A673 (cell line): ENCODE measurements at regions not wholly inside any gene's neighbourhood (a gene's known extent, or its start where the extent isn't known, plus 50 kb on each side); places are given as distances from the start of the nearest gene placed in this dataset.

Experiments
- BruUV-seq: library from RNA; stranded (reverse); fragments of 400-500 nt; replicated peaks from 2 replicates; lab custom pipeline; 2021; lab: Mats Ljungman, UMichigan
- CTCF ChIA-PET: fragments of 300-600 bp; sonication (Branson Sonifier 250); formaldehyde crosslinking; loops from one replicate; lab custom pipeline; 2022; ENCODE audit warnings: antibody characterized with exemption; lab: Charles Lee
- POLR2A ChIA-PET: fragments of 300-600 bp; sonication (Branson Sonifier 250); formaldehyde crosslinking; loops from one replicate; lab custom pipeline; 2022; ENCODE audit warnings: antibody characterized with exemption; ENCODE audit not compliant: low non-redundant PET; lab: Charles Lee
- DNase-seq: peaks from one replicate; pipeline ENCODE4 v3.0.0-alpha.2; 2015; ENCODE audit warnings: low spot score
- H3K27ac ChIP-seq: fragments of 200-600 bp; sonication (generic); 2 replicates; pipeline ENCODE4 v1.5.1; 2016; ENCODE audit warnings: mixed run types, low read depth, mild to moderate bottlenecking, mixed read lengths, antibody characterized with exemption, low read length; ENCODE audit not compliant: poor library complexity, severe bottlenecking
- H3K27me3 ChIP-seq: fragments of 200-600 bp; sonication (generic); replicated peaks from 2 replicates; pipeline ENCODE4 v1.6.1; 2017; ENCODE audit warnings: mixed run types, low read depth, mild to moderate bottlenecking, mixed read lengths, antibody characterized with exemption, low read length; ENCODE audit not compliant: insufficient read depth, poor library complexity
- H3K36me3 ChIP-seq: fragments of 200-600 bp; sonication (generic); 2 replicates; pipeline ENCODE4 v1.6.1; 2016; ENCODE audit warnings: mixed run types, mild to moderate bottlenecking, mixed read lengths, antibody characterized with exemption, low read length; ENCODE audit not compliant: insufficient read depth, poor library complexity, severe bottlenecking
- H3K4me1 ChIP-seq: fragments of 200-600 bp; sonication (generic); 2 replicates; pipeline ENCODE4 v1.6.1; 2017; ENCODE audit warnings: mixed run types, mild to moderate bottlenecking, mixed read lengths, antibody characterized with exemption, low read length; ENCODE audit not compliant: insufficient read depth, poor library complexity, severe bottlenecking
- H3K4me3 ChIP-seq: fragments of 200-600 bp; sonication (generic); 2 replicates; pipeline ENCODE4 v1.5.1; 2016; ENCODE audit warnings: low read depth, mixed run types, mild to moderate bottlenecking, mixed read lengths, low read length; ENCODE audit not compliant: poor library complexity, severe bottlenecking
- H3K9me3 ChIP-seq: fragments of 200-600 bp; sonication (generic); 2 replicates; pipeline ENCODE4 v1.6.1; 2016; ENCODE audit warnings: mixed run types, low read depth, mild to moderate bottlenecking, mixed read lengths, antibody characterized with exemption, low read length; ENCODE audit not compliant: poor library complexity, severe bottlenecking
- CTCF ChIP-seq: fragments of 300-800, 200-600 bp; sonication (generic); conservative IDR thresholded peaks from 2 replicates; pipeline ENCODE4 v1.5.1; 2017; ENCODE audit warnings: low read depth, mild to moderate bottlenecking, antibody characterized with exemption, low read length, moderate library complexity, mixed read lengths
- EZH2 ChIP-seq: fragments of 200-600 bp; sonication (generic); IDR thresholded peaks from 2 replicates; pipeline ENCODE4 v1.6.1; 2017; ENCODE audit warnings: borderline replicate concordance, low read depth, mild to moderate bottlenecking, mixed read lengths, antibody characterized with exemption, low read length; ENCODE audit not compliant: poor library complexity, severe bottlenecking
- intact Hi-C: fragments of 100-400 bp; cut with micrococcal nuclease; formaldehyde crosslinking; loops from one replicate; pipeline ENCODE4 v1.10.0; 2022; ENCODE audit not compliant: unreplicated experiment

DNA sequence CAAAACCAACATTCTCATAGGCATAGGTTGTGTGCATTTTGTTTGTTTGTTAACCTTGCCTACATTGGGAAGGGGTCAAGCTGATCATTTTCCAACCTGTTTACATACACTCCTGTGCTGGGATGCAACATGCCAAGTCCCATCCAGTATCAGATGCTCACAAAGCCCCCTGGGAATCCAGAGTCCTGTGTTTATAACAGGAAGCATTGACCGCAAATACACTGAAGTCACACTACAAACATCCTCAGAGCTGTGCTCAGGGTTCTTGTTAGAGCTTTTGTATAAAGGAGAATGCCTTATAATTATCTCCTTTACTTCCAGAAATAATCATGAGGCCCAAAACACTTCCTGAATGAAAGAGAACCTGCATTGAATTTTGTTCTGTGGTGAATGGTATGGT is 488.7 kb upstream of the TCF4 start:
- ChIA-PET CTCF (no interaction called here), POLR2A (no interaction called here)
- H3K27me3 ChIP-seq, result no peaks in the 10 kb centered on the region
- no peak for DNase-seq
- BruUV-seq, result no TSS peak
- no peak overlapping the region for H3K27ac ChIP-seq
- TF ChIP-seq EZH2 (no peak), CTCF (no peak)
- intact Hi-C loops, result no loop called here
- no peaks in the 10 kb centered on the region for H3K9me3 ChIP-seq
- no peaks in the 10 kb centered on the region for H3K36me3 ChIP-seq
- no peak overlapping the region for H3K4me3 ChIP-seq
- no peaks in the 10 kb centered on the region for H3K4me1 ChIP-seq

DNA sequence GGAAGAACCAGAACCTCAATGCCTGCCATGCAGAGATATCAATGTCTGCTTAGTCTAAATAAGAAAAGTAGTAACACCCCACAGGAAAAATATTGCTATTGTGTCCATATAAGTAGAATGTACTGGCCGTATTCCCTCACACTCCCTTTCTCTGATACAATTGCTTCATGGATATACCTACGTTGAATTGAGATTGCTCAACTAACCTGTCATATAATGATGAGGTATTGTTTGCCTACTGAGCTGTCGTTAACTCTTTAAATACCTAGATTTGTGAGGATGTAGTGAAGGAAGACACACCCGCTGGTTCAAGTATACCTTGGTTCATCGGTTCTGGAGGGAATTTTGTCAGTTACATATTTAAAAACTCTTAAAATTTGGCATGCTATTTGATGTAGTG is 480.7 kb upstream of the TCF4 start:
- no peak for TF ChIP-seq EZH2
- no peak for TF ChIP-seq CTCF
- Histone ChIP-seq H3K4me1 (no peaks in the 10 kb centered on the region), H3K4me3 (no peak overlapping the region), H3K27ac (no peak overlapping the region), H3K27me3 (peaks cover 5% of the 10 kb centered on the region), H3K36me3 (no peaks in the 10 kb centered on the region), H3K9me3 (no peaks in the 10 kb centered on the region)
- CTCF ChIA-PET, result no interaction called here
- DNase-seq, result no peak
- POLR2A ChIA-PET, result no interaction called here
- no TSS peak for BruUV-seq
- intact Hi-C loops, result no loop called here

DNA sequence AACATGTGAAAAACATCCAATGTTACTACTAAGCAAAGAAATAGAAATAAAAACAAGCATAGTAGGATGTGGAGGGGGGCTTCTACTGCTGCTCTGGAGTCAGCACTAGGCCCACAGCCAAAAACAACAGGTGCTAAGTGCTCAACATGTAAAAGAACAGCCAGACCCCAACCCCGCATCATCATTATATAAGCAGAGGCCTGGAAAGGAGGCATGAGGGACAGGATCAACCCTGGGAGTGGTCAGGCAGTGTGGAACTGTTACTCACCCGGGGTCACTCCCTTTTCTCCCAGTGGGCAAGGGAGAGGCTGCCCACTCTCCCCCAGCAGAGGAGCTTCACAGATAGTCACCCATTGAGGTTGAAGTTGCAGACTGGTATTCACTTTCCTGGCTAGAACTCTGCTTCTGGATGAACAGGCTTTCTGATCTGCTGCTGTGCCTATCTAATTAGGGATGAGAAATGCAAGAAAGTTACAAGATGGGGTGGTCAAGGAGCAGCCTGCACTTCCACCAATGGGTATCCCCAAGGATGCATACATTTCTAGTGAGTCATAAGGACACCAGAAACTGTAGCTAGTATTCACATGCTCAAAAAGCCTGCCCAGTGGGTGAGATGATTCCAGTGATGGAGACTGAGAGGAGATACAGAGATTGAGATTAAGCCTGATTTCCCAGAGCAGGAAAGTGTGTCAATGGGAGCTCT is 480.1 kb upstream of the TCF4 start:
- CTCF ChIA-PET, result no interaction called here
- no peaks in the 10 kb centered on the region for H3K4me1 ChIP-seq
- H3K4me3 ChIP-seq, result no peak overlapping the region
- H3K27me3 ChIP-seq, result peaks cover 5% of the 10 kb centered on the region
- H3K27ac ChIP-seq, result no peak overlapping the region
- BruUV-seq, result no TSS peak
- intact Hi-C loops, result no loop called here
- no peak for DNase-seq
- POLR2A ChIA-PET, result no interaction called here
- TF ChIP-seq EZH2, result no peak
- no peak for TF ChIP-seq CTCF
- H3K36me3 ChIP-seq, result no peaks in the 10 kb centered on the region
- no peaks in the 10 kb centered on the region for H3K9me3 ChIP-seq
